WI38 (cell line): ENCODE measurements at regions not wholly inside any gene's neighbourhood (a gene's known extent, or its start where the extent isn't known, plus 50 kb on each side); places are given as distances from the start of the nearest gene placed in this dataset.

Experiments used
- H3K4me3 ChIP-seq: 2 replicates; pipeline ENCODE4 v1.5.1; 2011; ENCODE audit warnings: low read depth, mild to moderate bottlenecking, control low read depth, low read length
- CTCF ChIP-seq: IDR thresholded peaks from 2 replicates; pipeline ENCODE4 v1.5.1; 2012; ENCODE audit warnings: low read depth, mild to moderate bottlenecking, control low read depth, low read length

- TF ChIP-seq CTCF, result no peak
- H3K4me3 ChIP-seq, result no peak overlapping the region
Measured at GRCh38 chr7:131159961-131160361, 167.7 kb upstream of the MKLN1 start.

- no peak overlapping the region for H3K4me3 ChIP-seq
- TF ChIP-seq CTCF, result no peak
Measured at GRCh38 chr7:131161103-131161502, 166.6 kb upstream of the MKLN1 start.

- no peak overlapping the region for H3K4me3 ChIP-seq
- no peak for TF ChIP-seq CTCF
Measured at GRCh38 chr7:131164025-131164925, 163.4 kb upstream of the MKLN1 start.

- no peak for TF ChIP-seq CTCF
- no peak overlapping the region for H3K4me3 ChIP-seq
Measured at GRCh38 chr7:131166066-131166465, 161.6 kb upstream of the MKLN1 start.

GRCh38 chr7:131170440-131171271, 157.0 kb upstream of the MKLN1 start:
- no peak overlapping the region for H3K4me3 ChIP-seq
- no peak for TF ChIP-seq CTCF

GRCh38 chr7:131173145-131173890, 154.4 kb upstream of the MKLN1 start:
- no peak overlapping the region for H3K4me3 ChIP-seq
- no peak for TF ChIP-seq CTCF
